HG02623 (cell line): ENCODE measurements at regions not wholly inside any gene's neighbourhood (a gene's known extent, or its start where the extent isn't known, plus 50 kb on each side); places are given as distances from the start of the nearest gene placed in this dataset.
"Not testable (repeated sequence)": the region's sequence is repeated elsewhere in the genome, so short reads cannot be mapped to it uniquely, and the experiment has no call there.

Experiments
- ATAC-seq: cut with Tn5 transposase; IDR thresholded peaks from one replicate; pipeline ENCODE4 v1.9.1; 2021; ENCODE audit warnings: moderate library complexity; ENCODE audit not compliant: unreplicated experiment

GRCh38 chr10:10667466-10667865 is 350.2 kb upstream of the CELF2 start:
- ATAC-seq, result no peak

DNA sequence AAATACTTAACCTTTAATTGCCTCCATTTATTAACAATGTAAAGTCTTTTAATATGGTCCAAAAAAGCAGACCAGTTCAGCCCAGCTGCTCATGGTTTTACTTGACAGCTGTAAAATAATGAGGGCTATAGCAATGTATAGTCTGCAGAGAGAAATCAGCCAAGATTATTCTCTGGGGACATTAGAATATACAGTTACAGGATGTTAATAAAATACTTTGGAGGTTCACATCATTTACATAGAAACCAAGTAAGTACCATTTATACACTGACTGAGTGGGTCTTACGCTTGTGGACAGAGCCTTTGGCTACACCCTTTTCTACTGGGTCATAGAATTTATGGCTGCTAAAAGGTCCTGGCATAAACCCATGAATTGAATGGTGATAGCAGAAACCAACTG is 340.7 kb upstream of the CELF2 start:
- no peak for ATAC-seq

- ATAC-seq, result peak; percentile 68
These were observed 340.2 kb upstream of the CELF2 start for GRCh38 chr10:10677479-10677878.

GRCh38 chr10:10680496-10680895 is 337.2 kb upstream of the CELF2 start:
- ATAC-seq, result no peak

DNA sequence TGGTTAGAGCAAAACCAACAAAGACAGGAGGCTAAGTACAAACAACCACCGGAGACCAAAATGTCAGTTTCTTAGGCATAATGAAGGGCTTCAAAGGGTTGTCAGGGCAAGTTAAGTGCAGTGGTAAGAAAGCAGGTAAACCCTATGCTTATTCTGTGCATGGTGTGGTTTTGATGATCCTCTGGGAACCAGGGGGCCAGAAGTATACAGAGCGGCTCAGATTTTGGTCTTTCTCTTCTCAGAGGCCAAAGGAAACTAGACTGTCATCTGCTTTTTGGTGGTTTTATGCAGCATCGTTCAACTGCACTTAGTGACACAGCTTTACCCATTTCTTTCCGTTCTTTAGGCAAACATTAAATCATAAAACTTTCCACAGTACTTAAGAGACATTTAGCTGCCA is 332.7 kb upstream of the CELF2 start:
- no peak for ATAC-seq

DNA sequence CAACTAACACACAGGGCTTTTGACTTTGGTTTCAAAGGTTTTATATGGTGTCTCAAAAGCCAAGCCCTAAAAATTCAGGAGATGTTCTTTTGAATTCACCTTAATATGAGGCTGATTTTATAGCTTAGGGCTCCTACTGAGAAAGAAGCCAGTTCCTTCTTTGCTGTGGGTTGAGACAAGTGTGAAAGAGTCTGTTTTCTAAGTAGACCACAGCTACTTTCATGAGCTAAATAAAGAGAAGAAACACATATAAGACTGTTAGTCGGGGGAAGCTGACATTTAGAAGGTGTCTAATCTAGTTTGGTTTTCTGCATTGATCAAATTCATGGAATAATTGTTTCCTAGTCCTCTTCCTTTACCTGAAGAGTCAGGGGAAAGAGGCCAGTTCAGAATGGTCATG is 332.1 kb upstream of the CELF2 start:
- ATAC-seq, result no peak

- ATAC-seq, result no peak
These were observed 329.9 kb upstream of the CELF2 start for GRCh38 chr10:10687751-10688150.

DNA sequence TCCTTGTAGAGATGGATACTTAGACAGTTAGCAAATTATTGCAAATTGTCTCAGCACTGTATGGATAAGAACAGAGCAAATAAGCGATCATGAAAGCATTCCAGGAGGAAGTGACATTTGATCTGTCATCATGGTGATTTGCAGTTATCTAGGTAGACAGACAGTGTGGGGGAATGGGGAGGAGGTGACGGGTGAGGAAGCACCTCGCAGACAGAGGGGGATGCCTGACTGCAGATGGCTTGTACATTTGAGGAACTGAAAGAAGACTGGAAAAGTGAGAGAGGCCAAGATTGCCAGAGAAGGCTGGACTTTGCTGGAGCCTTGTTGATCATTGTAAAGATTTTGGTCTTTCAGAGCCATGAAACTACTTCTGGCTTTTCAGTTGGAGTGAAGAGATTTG is 318.2 kb upstream of the CELF2 start:
- no peak for ATAC-seq

DNA sequence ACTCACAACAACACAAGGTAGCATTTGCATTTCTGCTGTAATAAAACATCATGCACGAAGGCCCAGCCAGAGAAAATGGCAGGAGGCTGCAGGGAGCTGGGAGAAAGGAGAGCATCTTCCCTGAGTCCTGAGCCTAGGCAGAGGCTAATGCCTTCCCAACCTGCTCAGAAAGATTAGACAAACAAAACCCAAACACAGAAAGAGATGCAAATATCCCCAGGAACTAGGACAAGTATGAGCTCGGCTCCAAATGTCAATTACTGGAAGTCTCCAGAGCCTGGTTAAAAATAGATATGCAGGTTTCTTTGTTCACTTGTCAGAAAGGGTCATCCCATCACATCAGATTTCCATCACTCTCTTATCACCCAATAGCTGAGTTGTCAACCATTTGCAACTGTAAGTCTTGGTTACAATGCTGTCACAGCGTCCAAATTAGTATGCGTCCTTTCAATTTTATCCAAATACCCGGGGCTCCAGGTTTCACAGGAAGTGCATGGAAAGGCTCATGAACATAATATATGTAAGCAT is 316.5 kb upstream of the CELF2 start:
- no peak for ATAC-seq

DNA sequence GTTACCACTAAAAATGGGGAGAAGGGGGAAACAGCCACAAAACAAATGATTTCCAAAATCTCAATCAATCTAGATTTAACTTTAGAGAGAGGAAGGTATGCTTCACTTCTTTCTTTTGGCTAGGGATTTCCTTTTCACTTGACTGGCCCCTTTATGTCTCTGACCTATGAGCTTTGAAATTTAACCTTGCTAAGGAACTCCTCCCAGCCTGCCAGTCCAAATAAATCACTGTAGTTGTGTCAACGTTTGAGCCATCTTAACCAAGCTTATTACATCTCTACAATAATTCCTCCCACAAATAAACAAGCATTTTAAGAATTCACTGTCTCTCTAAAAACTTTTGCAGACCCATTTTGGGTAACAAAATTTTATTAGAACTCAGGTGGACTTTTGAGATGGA is 315.5 kb upstream of the CELF2 start:
- ATAC-seq, result no peak

GRCh38 chr10:10703382-10703781 is 314.3 kb upstream of the CELF2 start:
- no peak for ATAC-seq

- no peak for ATAC-seq
These were observed 305.4 kb upstream of the CELF2 start for GRCh38 chr10:10712155-10712704.

- ATAC-seq, result no peak
These were observed 303.3 kb upstream of the CELF2 start for GRCh38 chr10:10714327-10714726.

GRCh38 chr10:10716972-10717371 is 300.7 kb upstream of the CELF2 start:
- no peak for ATAC-seq

GRCh38 chr10:10722422-10722821 is 295.2 kb upstream of the CELF2 start:
- ATAC-seq, result no peak

- no peak for ATAC-seq
These were observed 292.5 kb upstream of the CELF2 start for GRCh38 chr10:10725196-10725595.

DNA sequence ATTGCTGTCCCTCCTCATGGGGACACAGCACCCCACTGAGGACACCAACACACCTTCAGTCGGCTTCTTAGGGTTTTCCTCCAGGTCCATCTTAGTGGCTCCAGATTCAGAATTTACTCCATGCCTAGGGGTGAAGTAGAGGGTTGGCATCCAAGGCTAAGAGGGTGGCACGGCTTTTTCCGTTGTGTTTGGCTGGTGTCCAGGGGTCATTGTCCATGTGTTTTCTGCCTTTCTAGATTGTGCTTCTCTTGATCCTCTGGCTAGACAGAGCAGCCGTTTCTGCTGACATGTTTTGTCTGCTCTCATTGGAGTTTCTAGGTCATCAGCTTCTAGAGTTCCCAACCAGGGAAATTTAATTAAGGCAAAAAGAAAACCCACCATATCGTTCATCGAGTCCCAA is 291.6 kb upstream of the CELF2 start:
- no peak for ATAC-seq

DNA sequence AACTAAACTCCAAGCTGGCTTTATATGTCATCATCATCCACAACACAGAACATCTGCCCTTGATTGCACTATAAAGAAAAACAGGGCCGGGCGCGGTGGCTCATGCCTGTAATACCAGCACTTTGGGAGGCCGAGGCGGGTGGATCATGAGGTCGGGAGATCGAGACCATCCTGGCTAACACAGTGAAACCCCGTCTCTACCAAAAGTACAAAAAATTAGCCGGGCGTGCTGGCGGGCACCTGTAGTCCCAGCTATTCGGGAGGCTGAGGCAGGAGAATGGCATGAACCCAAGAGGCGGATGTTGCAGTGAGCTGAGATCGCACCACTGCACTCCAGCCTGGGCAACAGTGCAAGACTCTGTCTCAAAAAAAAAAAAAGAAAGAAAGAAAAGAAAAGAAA is 290.3 kb upstream of the CELF2 start:
- ATAC-seq, result not testable (repeated sequence)

GRCh38 chr10:10727812-10728211 is 289.9 kb upstream of the CELF2 start:
- no peak for ATAC-seq

GRCh38 chr10:10730471-10731043 is 287.1 kb upstream of the CELF2 start:
- ATAC-seq, result no peak

DNA sequence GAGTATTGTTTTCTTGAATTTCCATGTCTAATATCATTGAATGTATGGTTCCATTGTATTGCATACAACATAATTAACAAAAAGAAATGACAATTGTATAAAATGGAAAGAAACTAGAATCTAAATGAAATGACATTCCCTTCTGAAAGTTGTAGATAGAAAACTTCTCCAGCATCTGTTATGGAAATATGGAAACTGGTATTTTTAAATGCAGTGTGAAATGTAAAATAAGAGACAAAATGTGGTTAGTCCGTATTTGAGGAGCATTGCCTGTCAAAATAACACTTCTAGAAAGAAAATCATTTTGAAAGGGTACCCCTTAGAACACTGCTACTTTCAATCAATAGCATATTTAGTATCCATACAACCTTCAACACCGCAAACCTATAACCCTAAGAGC is 286.3 kb upstream of the CELF2 start:
- ATAC-seq, result no peak

DNA sequence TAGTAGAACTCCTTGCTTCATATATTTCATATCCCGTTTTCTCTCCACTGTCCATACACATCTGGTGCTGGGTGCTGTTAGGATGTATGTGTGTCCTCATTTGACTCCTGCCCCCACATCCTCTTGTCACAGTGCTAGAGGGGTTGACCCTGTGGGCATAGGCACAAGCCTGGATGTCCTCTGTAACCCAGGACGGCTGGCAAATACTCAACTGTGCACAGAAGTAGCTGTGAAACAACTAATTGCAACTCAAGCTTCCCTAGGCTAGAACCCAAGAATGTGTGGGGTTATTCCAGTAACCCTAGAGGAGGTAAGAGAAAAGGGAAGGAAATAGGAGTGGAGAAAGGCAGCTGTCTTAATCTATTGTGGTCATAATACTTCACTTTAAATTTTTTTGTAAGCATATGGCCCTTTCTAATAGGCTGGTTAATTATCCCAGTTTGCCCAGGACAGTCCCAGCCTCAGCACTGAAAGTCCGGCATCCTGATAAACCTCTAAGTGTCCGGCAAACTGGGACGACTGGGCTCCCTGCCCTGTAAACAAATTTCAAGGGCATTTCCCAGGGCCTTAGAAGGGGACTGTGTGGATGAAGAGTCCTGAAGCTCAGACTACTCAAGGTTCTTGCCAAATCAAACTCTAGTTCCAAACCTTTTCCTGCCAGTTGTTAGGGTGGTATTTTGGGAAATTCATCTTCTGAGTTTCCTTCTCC is 283.2 kb upstream of the CELF2 start:
- no peak for ATAC-seq
